Thoracic aorta (tissue), 2 donors: ENCODE measurements at regions not wholly inside any gene's neighbourhood (a gene's known extent, or its start where the extent isn't known, plus 50 kb on each side); places are given as distances from the start of the nearest gene placed in this dataset.

Source experiments
- ATAC-seq: fragments of 150-250 bp; one replicate; pipeline ENCODE4 v1.8.0; 2017; ENCODE audit warnings: low read depth; ENCODE audit not compliant: insufficient number of reproducible peaks, low FRiP score
- DNase-seq: peaks from one replicate; pipeline ENCODE4 v3.0.0-alpha.2; 2020; ENCODE audit warnings: low spot score
- H3K27ac ChIP-seq, 2 donors: fragments of 200-600 bp; sonication (generic); 1 replicate in 1 of 2; 2 replicates in 1 of 2; pipeline ENCODE4 v1.5.1; 2016; ENCODE audit warnings: mild to moderate bottlenecking in 2 of 2, moderate library complexity in 2 of 2
- H3K27me3 ChIP-seq: fragments of 200-600 bp; sonication (generic); replicated peaks from 2 replicates; pipeline ENCODE4 v1.6.0; 2016; ENCODE audit warnings: mild to moderate bottlenecking; ENCODE audit not compliant: insufficient read depth
- H3K36me3 ChIP-seq: fragments of 200-600 bp; sonication (generic); one replicate; pipeline ENCODE4 v1.5.1; 2016
- H3K4me1 ChIP-seq, 2 donors: fragments of 200-600 bp; sonication (generic); 1 replicate in 1 of 2; 2 replicates in 1 of 2; pipeline versions ENCODE4 v1.5.1 to v1.6.0; 2016; ENCODE audit warnings: low read depth in 2 of 2, mild to moderate bottlenecking in 1 of 2; ENCODE audit not compliant: control insufficient read depth in 1 of 2
- H3K4me3 ChIP-seq: fragments of 200-600 bp; sonication (generic); 2 replicates; pipeline ENCODE4 v1.5.1; 2016; ENCODE audit warnings: mild to moderate bottlenecking
- H3K9me3 ChIP-seq: fragments of 200-600 bp; sonication (generic); 2 replicates; pipeline ENCODE4 v1.5.1; 2016
- CTCF ChIP-seq: fragments of 200-600 bp; sonication (generic); IDR thresholded peaks from one replicate; pipeline ENCODE4 v1.5.1; 2019; ENCODE audit warnings: antibody characterized with exemption

GRCh38 chr10:89963451-89964102, 262.2 kb downstream of the KIF20B start:
- Histone ChIP-seq H3K4me3 (no peak overlapping the region), H3K36me3 (no peaks in the 10 kb centered on the region), H3K27ac (no peak overlapping the region), H3K4me1 (no peaks in the 10 kb centered on the region), H3K27me3 (no peaks in the 10 kb centered on the region), H3K9me3 (no peaks in the 10 kb centered on the region)
- no peak for DNase-seq
- TF ChIP-seq CTCF, result no peak
- ATAC-seq, result no peak

- no peak for TF ChIP-seq CTCF
- no peak overlapping the region for H3K27ac ChIP-seq
- H3K27me3 ChIP-seq, result no peaks in the 10 kb centered on the region
- no peak overlapping the region for H3K4me3 ChIP-seq
- no peaks in the 10 kb centered on the region for H3K9me3 ChIP-seq
- H3K36me3 ChIP-seq, result no peaks in the 10 kb centered on the region
- ATAC-seq (no peak), DNase-seq (no peak)
- H3K4me1 ChIP-seq, result no peaks in the 10 kb centered on the region
Measured at GRCh38 chr10:89966211-89966610, 264.8 kb downstream of the KIF20B start.

- ATAC-seq (no peak), DNase-seq (no peak)
- no peaks in the 10 kb centered on the region for H3K27me3 ChIP-seq
- H3K4me3 ChIP-seq, result no peak overlapping the region
- no peak overlapping the region for H3K27ac ChIP-seq
- no peak for TF ChIP-seq CTCF
- peaks cover 0 to 10% of the 10 kb centered on the region in 2 donors for H3K4me1 ChIP-seq
- H3K36me3 ChIP-seq, result no peaks in the 10 kb centered on the region
- no peaks in the 10 kb centered on the region for H3K9me3 ChIP-seq
Measured at GRCh38 chr10:89973326-89973725, 271.9 kb downstream of the KIF20B start.

- ATAC-seq, result no peak
- H3K9me3 ChIP-seq, result no peaks in the 10 kb centered on the region
- H3K4me3 ChIP-seq, result no peak overlapping the region
- H3K36me3 ChIP-seq, result no peaks in the 10 kb centered on the region
- no peak overlapping the region for H3K27ac ChIP-seq
- no peak for TF ChIP-seq CTCF
- DNase-seq, result no peak
- H3K4me1 ChIP-seq, result peaks cover 0 to 10% of the 10 kb centered on the region in 2 donors
- no peaks in the 10 kb centered on the region for H3K27me3 ChIP-seq
Measured at GRCh38 chr10:89975071-89975470, 273.7 kb downstream of the KIF20B start.

- peaks cover 0 to 10% of the 10 kb centered on the region in 2 donors for H3K4me1 ChIP-seq
- no peak overlapping the region for H3K27ac ChIP-seq
- H3K9me3 ChIP-seq, result no peaks in the 10 kb centered on the region
- no peak for ATAC-seq
- H3K4me3 ChIP-seq, result no peak overlapping the region
- DNase-seq, result no peak
- no peaks in the 10 kb centered on the region for H3K36me3 ChIP-seq
- no peaks in the 10 kb centered on the region for H3K27me3 ChIP-seq
- TF ChIP-seq CTCF, result no peak
Measured at GRCh38 chr10:89975771-89976170, 274.4 kb downstream of the KIF20B start.
